MV-4-11 (cell line): ENCODE measurements at regions not wholly inside any gene's neighbourhood (a gene's known extent, or its start where the extent isn't known, plus 50 kb on each side); places are given as distances from the start of the nearest gene placed in this dataset.
"Not testable (repeated sequence)": the region's sequence is repeated elsewhere in the genome, so short reads cannot be mapped to it uniquely, and the experiment has no call there.

Source experiments
- DNase-seq: peaks from one replicate; lab custom pipeline; 2025; lab: John Stamatoyannopoulos, UW

- DNase-seq = no peak
Observed at GRCh38 chr5:89350684-89351083, 467.7 kb upstream of the MEF2C start.

GRCh38 chr5:89349246-89349980, 466.4 kb upstream of the MEF2C start:
- DNase-seq = no peak

GRCh38 chr5:89346573-89346972, 463.6 kb upstream of the MEF2C start:
- DNase-seq = no peak

- peak; percentile 29 for DNase-seq
Observed at GRCh38 chr5:89343666-89344065, 460.7 kb upstream of the MEF2C start.

GRCh38 chr5:89342106-89342876, 459.3 kb upstream of the MEF2C start:
- no peak for DNase-seq

GRCh38 chr5:89338935-89339334, 456.0 kb upstream of the MEF2C start:
- no peak for DNase-seq

GRCh38 chr5:89336111-89336510, 453.1 kb upstream of the MEF2C start:
- no peak for DNase-seq

- DNase-seq = no peak
Observed at GRCh38 chr5:89330140-89330539, 447.2 kb upstream of the MEF2C start.

GRCh38 chr5:89327608-89328007, 444.6 kb upstream of the MEF2C start:
- DNase-seq = no peak

GRCh38 chr5:89324990-89325389, 442.0 kb upstream of the MEF2C start:
- DNase-seq = no peak

- DNase-seq = no peak
Observed at GRCh38 chr5:89320421-89321277, 437.7 kb upstream of the MEF2C start.

GRCh38 chr5:89317838-89318237, 434.9 kb upstream of the MEF2C start:
- DNase-seq = not testable (repeated sequence)

- DNase-seq = no peak
Observed at GRCh38 chr5:89315286-89316100, 432.5 kb upstream of the MEF2C start.

- DNase-seq = peak; percentile 32
Observed at GRCh38 chr5:89313804-89314588, 431.0 kb upstream of the MEF2C start.

- DNase-seq = no peak
Observed at GRCh38 chr5:89313044-89313443, 430.1 kb upstream of the MEF2C start.

- DNase-seq = no peak
Observed at GRCh38 chr5:89309268-89309667, 426.3 kb upstream of the MEF2C start.

GRCh38 chr5:89308606-89309040, 425.6 kb upstream of the MEF2C start:
- DNase-seq = no peak

- no peak for DNase-seq
Observed at GRCh38 chr5:89307972-89308371, 425.0 kb upstream of the MEF2C start.

- DNase-seq = not testable (repeated sequence)
Observed at GRCh38 chr5:89307141-89307540, 424.2 kb upstream of the MEF2C start.

- DNase-seq = peak; percentile 91
Observed at GRCh38 chr5:89303033-89303480, 420.1 kb upstream of the MEF2C start.
